GM12878 (cell line): ENCODE measurements at regions not wholly inside any gene's neighbourhood (a gene's known extent, or its start where the extent isn't known, plus 50 kb on each side); places are given as distances from the start of the nearest gene placed in this dataset.

Source experiments
- ATAC-seq: fragments of 200-7000 bp; cut with Tn5 transposase; 3 replicates; pipeline ENCODE4 v1.9.1; 2020; ENCODE audit warnings: mild to moderate bottlenecking, moderate library complexity
- BruUV-seq: library from RNA; stranded (reverse); fragments of 400-500 nt; replicated peaks from 2 replicates; lab custom pipeline; 2021; lab: Mats Ljungman, UMichigan
- CTCF ChIA-PET: fragments of 300-600 bp; sonication (Branson Sonifier 250); formaldehyde crosslinking; extraction: SDS; loops from one replicate; lab custom pipeline; 2021; ENCODE audit warnings: inconsistent platforms; lab: Yijun Ruan, JAX
- POLR2A ChIA-PET: fragments of 350-600 bp; formaldehyde crosslinking; extraction: SDS; loops from one replicate; lab custom pipeline; 2021; ENCODE audit warnings: inconsistent platforms; lab: Charles Lee
- RAD21 ChIA-PET: fragments of 300-600 bp; sonication (Branson Sonifier 250); formaldehyde crosslinking; loops from one replicate; lab custom pipeline; 2023; ENCODE audit warnings: antibody characterized with exemption; ENCODE audit not compliant: unreplicated experiment; lab: Charles Lee
- SMC1A ChIA-PET: fragments of 300-600 bp; sonication (Branson Sonifier 250); formaldehyde crosslinking; loops from one replicate; lab custom pipeline; 2023; ENCODE audit not compliant: unreplicated experiment, uncharacterized antibody; lab: Charles Lee
- DNase-seq: peaks from one replicate; pipeline ENCODE4 v3.0.0-alpha.2; 2011; ENCODE audit warnings: low read depth, low spot score
- FAIRE-seq: peaks from 3 replicates; lab custom pipeline; 2011; peaks lifted over from hg19 to GRCh38; lab: Jason Lieb, UNC
- H2AFZ ChIP-seq: 2 replicates; pipeline ENCODE4 v1.6.0; 2011; ENCODE audit warnings: low read depth, low read length, control low read depth; ENCODE audit not compliant: control insufficient read depth
- H3K27ac ChIP-seq: 2 replicates; pipeline ENCODE4 v1.5.1; 2011; ENCODE audit warnings: control low read depth; ENCODE audit not compliant: control insufficient read depth, insufficient read depth
- H3K27me3 ChIP-seq, 2 experiments: replicated peaks in 1 of 2; 2 replicates each; pipeline versions ENCODE4 v1.6.0 to v1.6.1; 2011; ENCODE audit warnings: low read length in 1 of 2; ENCODE audit not compliant: control insufficient read depth in 2 of 2, insufficient read depth in 2 of 2
- H3K36me3 ChIP-seq, 2 experiments: 2 replicates each; pipeline ENCODE4 v1.5.1; 2011; ENCODE audit warnings: low read length in 1 of 2; ENCODE audit not compliant: control insufficient read depth in 2 of 2, insufficient read depth in 2 of 2
- H3K4me1 ChIP-seq: 2 replicates; pipeline ENCODE4 v1.6.1; 2011; ENCODE audit warnings: mild to moderate bottlenecking, low read length, moderate library complexity, mixed read lengths; ENCODE audit not compliant: control insufficient read depth, insufficient read depth
- H3K4me2 ChIP-seq: 2 replicates; pipeline ENCODE4 v1.6.0; 2011; ENCODE audit warnings: control low read depth; ENCODE audit not compliant: control insufficient read depth, insufficient read depth
- H3K4me3 ChIP-seq: fragments of 200-600 bp; sonication (generic); 2 replicates; pipeline ENCODE4 v1.5.1; 2016
- H3K79me2 ChIP-seq: 2 replicates; pipeline ENCODE4 v1.6.0; 2011; ENCODE audit warnings: low read length; ENCODE audit not compliant: control insufficient read depth, insufficient read depth
- H3K9ac ChIP-seq: 2 replicates; pipeline ENCODE4 v1.8.0; 2011; ENCODE audit warnings: low read length, control low read depth, mixed read lengths; ENCODE audit not compliant: control insufficient read depth, insufficient read depth
- H3K9me3 ChIP-seq: replicated peaks from 3 replicates; pipeline ENCODE4 v1.5.1; 2011; ENCODE audit warnings: mild to moderate bottlenecking, low read length; ENCODE audit not compliant: control insufficient read depth, insufficient read depth
- H4K20me1 ChIP-seq: 2 replicates; pipeline ENCODE4 v1.6.0; 2011; ENCODE audit not compliant: control insufficient read depth, insufficient read depth
- CEBPZ ChIP-seq: fragments of 150-350 bp; IDR thresholded peaks from 2 replicates; pipeline ENCODE4 v1.6.1; 2016; ENCODE audit warnings: low read depth, low read length
- CHD2 ChIP-seq: IDR thresholded peaks from 2 replicates; pipeline ENCODE4 v1.6.1; 2011; ENCODE audit warnings: low read depth, low read length, improper control_type of control experiment, borderline replicate concordance
- ZNF207 ChIP-seq: fragments of 450-650 bp; IDR thresholded peaks from 2 replicates; pipeline ENCODE4 v1.6.1; 2014; ENCODE audit warnings: antibody characterized with exemption, mild to moderate bottlenecking, borderline replicate concordance
- whole genome bisulfite sequencing: methylation state at CpG from one replicate; pipeline ENCODE4 v1.1.6; 2016; ENCODE audit warnings: low lambda C conversion rate; ENCODE audit not compliant: insufficient replicate concordance, insufficient coverage; ENCODE audit errors: missing lambda C conversion rate; 5-methylcytosine and 5-hydroxymethylcytosine counted together
- in situ Hi-C: fragments of 300-500 bp; cut with MboI; formaldehyde crosslinking; loops from 9 replicates; pipeline ENCODE4 v1.14.3; 2018; ENCODE audit warnings: mixed read lengths
- intact Hi-C: fragments of 100-400 bp; cut with micrococcal nuclease; formaldehyde crosslinking; loops from one replicate; pipeline ENCODE4 v1.14.2; 2022; ENCODE audit not compliant: unreplicated experiment
- TF ChIP-seq, protein P1 (sequence below): fragments of 450-650 bp; IDR thresholded peaks from 2 replicates; pipeline ENCODE4 v1.6.1; 2016; ENCODE audit warnings: mild to moderate bottlenecking
- TF ChIP-seq, protein P2 (sequence below): IDR thresholded peaks from 2 replicates; pipeline ENCODE4 v1.6.1; 2012; ENCODE audit warnings: low read depth, low read length, improper control_type of control experiment

GRCh38 chr9:85322592-85322991 is 419.2 kb downstream of the AGTPBP1 start:
- no peaks in the 10 kb centered on the region for H4K20me1 ChIP-seq
- H3K9me3 ChIP-seq: no peaks in the 10 kb centered on the region
- no peak overlapping the region for H3K4me2 ChIP-seq
- intact Hi-C loops (no loop called here), in situ Hi-C loops (no loop called here)
- POLR2A ChIA-PET: no interaction called here
- BruUV-seq: no TSS peak
- H3K27ac ChIP-seq: no peak overlapping the region
- H3K9ac ChIP-seq: no peak overlapping the region
- no peak overlapping the region for H2AFZ ChIP-seq
- no peaks in the 10 kb centered on the region for H3K36me3 ChIP-seq
- no peaks in the 10 kb centered on the region for H3K4me1 ChIP-seq
- RAD21 ChIA-PET: no interaction called here
- ATAC-seq (no peak), DNase-seq (no peak)
- SMC1A ChIA-PET: no interaction called here
- WGBS: 64% methylated on average over 4 of the region's 4 CpGs
- TF ChIP-seq CHD2 (no peak), ZNF207 (no peak), CEBPZ (no peak)
- TF ChIP-seq, protein P1, sequence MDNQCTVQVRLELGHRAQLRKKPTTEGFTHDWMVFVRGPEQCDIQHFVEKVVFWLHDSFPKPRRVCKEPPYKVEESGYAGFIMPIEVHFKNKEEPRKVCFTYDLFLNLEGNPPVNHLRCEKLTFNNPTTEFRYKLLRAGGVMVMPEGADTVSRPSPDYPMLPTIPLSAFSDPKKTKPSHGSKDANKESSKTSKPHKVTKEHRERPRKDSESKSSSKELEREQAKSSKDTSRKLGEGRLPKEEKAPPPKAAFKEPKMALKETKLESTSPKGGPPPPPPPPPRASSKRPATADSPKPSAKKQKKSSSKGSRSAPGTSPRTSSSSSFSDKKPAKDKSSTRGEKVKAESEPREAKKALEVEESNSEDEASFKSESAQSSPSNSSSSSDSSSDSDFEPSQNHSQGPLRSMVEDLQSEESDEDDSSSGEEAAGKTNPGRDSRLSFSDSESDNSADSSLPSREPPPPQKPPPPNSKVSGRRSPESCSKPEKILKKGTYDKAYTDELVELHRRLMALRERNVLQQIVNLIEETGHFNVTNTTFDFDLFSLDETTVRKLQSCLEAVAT: no peak
- TF ChIP-seq, protein P2, sequence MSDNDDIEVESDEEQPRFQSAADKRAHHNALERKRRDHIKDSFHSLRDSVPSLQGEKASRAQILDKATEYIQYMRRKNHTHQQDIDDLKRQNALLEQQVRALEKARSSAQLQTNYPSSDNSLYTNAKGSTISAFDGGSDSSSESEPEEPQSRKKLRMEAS: no peak
- TF ChIP-seq, all 136 proteins: peak for 0
- H3K27me3 ChIP-seq: no peaks in the 10 kb centered on the region
- no peak overlapping the region for H3K4me3 ChIP-seq
- H3K79me2 ChIP-seq: no peaks in the 10 kb centered on the region
- CTCF ChIA-PET: no interaction called here
- FAIRE-seq: no peak
